BE2C (cell line): ENCODE measurements at regions not wholly inside any gene's neighbourhood (a gene's known extent, or its start where the extent isn't known, plus 50 kb on each side); places are given as distances from the start of the nearest gene placed in this dataset.

Experiments
- DNase-seq: peaks from one replicate; pipeline ENCODE4 v3.0.0-alpha.2; 2020
- H3K27me3 ChIP-seq: fragments of 250-450 bp; sonication (Bioruptor Pico); 2 replicates; pipeline ENCODE4 v1.5.1; 2020; ENCODE audit warnings: mild to moderate bottlenecking
- H3K36me3 ChIP-seq: fragments of 250-450 bp; sonication (Bioruptor Pico); 2 replicates; pipeline ENCODE4 v1.5.1; 2020; ENCODE audit warnings: mild to moderate bottlenecking
- H3K4me1 ChIP-seq: fragments of 250-450 bp; sonication (Bioruptor Pico); 2 replicates; pipeline ENCODE4 v1.5.1; 2020
- H3K4me3 ChIP-seq: 2 replicates; pipeline ENCODE4 v1.5.1; 2011; ENCODE audit warnings: low read depth, low read length
- H3K9me3 ChIP-seq: fragments of 250-450 bp; sonication (Bioruptor Pico); 2 replicates; pipeline ENCODE4 v1.5.1; 2020
- CTCF ChIP-seq: IDR thresholded peaks from 2 replicates; pipeline ENCODE4 v1.5.1; 2012; ENCODE audit warnings: mild to moderate bottlenecking, low read depth, low read length

GRCh38 chr21:35416866-35417489 lies 367.9 kb upstream of the RUNX1 start:
- no peak overlapping the region for H3K4me3 ChIP-seq
- H3K4me1 ChIP-seq, result no peaks in the 10 kb centered on the region
- H3K27me3 ChIP-seq, result no peaks in the 10 kb centered on the region
- H3K36me3 ChIP-seq, result no peaks in the 10 kb centered on the region
- H3K9me3 ChIP-seq, result no peaks in the 10 kb centered on the region; the same call in 1 of the 2 replicates
- no peak for DNase-seq
- TF ChIP-seq CTCF, result no peak

GRCh38 chr21:35414507-35415139 lies 365.5 kb upstream of the RUNX1 start:
- H3K9me3 ChIP-seq, result peaks cover 3% of the 10 kb centered on the region
- no peak for TF ChIP-seq CTCF
- H3K36me3 ChIP-seq, result no peaks in the 10 kb centered on the region
- no peaks in the 10 kb centered on the region for H3K27me3 ChIP-seq
- DNase-seq, result no peak
- H3K4me3 ChIP-seq, result no peak overlapping the region
- no peaks in the 10 kb centered on the region for H3K4me1 ChIP-seq

GRCh38 chr21:35414056-35414455 lies 365.0 kb upstream of the RUNX1 start:
- Histone ChIP-seq H3K36me3 (no peaks in the 10 kb centered on the region), H3K27me3 (no peaks in the 10 kb centered on the region), H3K9me3 (peaks cover 3% of the 10 kb centered on the region), H3K4me1 (no peaks in the 10 kb centered on the region), H3K4me3 (no peak overlapping the region)
- TF ChIP-seq CTCF, result no peak
- no peak for DNase-seq

GRCh38 chr21:35412231-35412630 lies 363.1 kb upstream of the RUNX1 start:
- no peaks in the 10 kb centered on the region for H3K36me3 ChIP-seq

GRCh38 chr21:35411434-35411833 lies 362.3 kb upstream of the RUNX1 start:
- no peak for TF ChIP-seq CTCF
- peaks cover 3% of the 10 kb centered on the region; the same call in 1 of the 2 replicates for H3K9me3 ChIP-seq
- H3K36me3 ChIP-seq, result no peaks in the 10 kb centered on the region
- DNase-seq, result no peak
- H3K4me1 ChIP-seq, result no peaks in the 10 kb centered on the region
- H3K4me3 ChIP-seq, result no peak overlapping the region
- H3K27me3 ChIP-seq, result no peaks in the 10 kb centered on the region

More at GRCh38 chr21:35412231-35412630, 363.1 kb upstream of the RUNX1 start:
- no peak for TF ChIP-seq CTCF
- peaks cover 3% of the 10 kb centered on the region; the same call in 1 of the 2 replicates for H3K9me3 ChIP-seq
- H3K4me1 ChIP-seq, result no peaks in the 10 kb centered on the region
- H3K4me3 ChIP-seq, result no peak overlapping the region
- no peaks in the 10 kb centered on the region for H3K27me3 ChIP-seq
- no peak for DNase-seq

- Histone ChIP-seq H3K27me3 (no peaks in the 10 kb centered on the region), H3K36me3 (no peaks in the 10 kb centered on the region), H3K4me1 (no peaks in the 10 kb centered on the region), H3K4me3 (no peak overlapping the region), H3K9me3 (peaks cover 3% of the 10 kb centered on the region; the same call in 1 of the 2 replicates)
- no peak for DNase-seq
- TF ChIP-seq CTCF, result no peak
These were observed 361.6 kb upstream of the RUNX1 start for GRCh38 chr21:35410656-35411055.
